ENCODE measurements at regions not wholly inside any gene's neighbourhood (a gene's known extent, or its start where the extent isn't known, plus 50 kb on each side); places are given as distances from the start of the nearest gene placed in this dataset.

- H3K4me2 ChIP-seq (ENCODE audit: low read depth, low read length, poor library complexity, severe bottlenecking) = no peak overlapping the region
- H3K9me3 ChIP-seq (ENCODE audit: insufficient read depth, low read depth, low read length) = no peaks in the 10 kb centered on the region
- H3F3A ChIP-seq (ENCODE audit: low read depth) = no peaks in the 10 kb centered on the region
- peaks cover 9% of the 10 kb centered on the region for H3K4me1 ChIP-seq (ENCODE audit: insufficient read depth, low read length, poor library complexity, severe bottlenecking)
- H3K4me3 ChIP-seq (ENCODE audit: low read length, poor library complexity, severe bottlenecking) = no peak overlapping the region
- H3K36me3 ChIP-seq (ENCODE audit: insufficient read depth, low read length) = no peaks in the 10 kb centered on the region
- no peaks in the 10 kb centered on the region for H3K79me2 ChIP-seq (ENCODE audit: insufficient read depth, low read length)
- no peak overlapping the region for H2AFZ ChIP-seq (ENCODE audit: low read length)
- TF ChIP-seq EZH2phosphoT487 (IDR thresholded peaks at IDR 0.05; ENCODE audit: borderline replicate concordance) (no peak), CTCF (conservative IDR thresholded peaks at IDR 0.05; ENCODE audit: low read length) (no peak)
- no peaks in the 10 kb centered on the region for H4K20me1 ChIP-seq (ENCODE audit: insufficient read depth, low read length, poor library complexity, severe bottlenecking)
- no peaks in the 10 kb centered on the region for H3K9me2 ChIP-seq (replicated peaks; ENCODE audit: low read depth, low read length)
- no peak overlapping the region for H3K9ac ChIP-seq (ENCODE audit: low read depth, low read length, poor library complexity, severe bottlenecking)
- H3K27me3 ChIP-seq (ENCODE audit: insufficient read depth, low read length, poor library complexity, severe bottlenecking) = no peaks in the 10 kb centered on the region
Measured at GRCh38 chr3:38916706-38917105, 100.7 kb upstream of the SCN10A start.

- Histone ChIP-seq H2AFZ (ENCODE audit: low read length) (no peak overlapping the region), H3K4me3 (ENCODE audit: low read length, poor library complexity, severe bottlenecking) (no peak overlapping the region), H3K4me2 (ENCODE audit: low read depth, low read length, poor library complexity, severe bottlenecking) (no peak overlapping the region), H3K27me3 (ENCODE audit: insufficient read depth, low read length, poor library complexity, severe bottlenecking) (no peaks in the 10 kb centered on the region), H3K9me3 (ENCODE audit: insufficient read depth, low read depth, low read length) (no peaks in the 10 kb centered on the region), H3K9me2 (replicated peaks; ENCODE audit: low read depth, low read length) (no peaks in the 10 kb centered on the region), H3K36me3 (ENCODE audit: insufficient read depth, low read length) (no peaks in the 10 kb centered on the region), H3K9ac (ENCODE audit: low read depth, low read length, poor library complexity, severe bottlenecking) (no peak overlapping the region), H3F3A (ENCODE audit: low read depth) (no peaks in the 10 kb centered on the region), H3K79me2 (ENCODE audit: insufficient read depth, low read length) (no peaks in the 10 kb centered on the region), H3K4me1 (ENCODE audit: insufficient read depth, low read length, poor library complexity, severe bottlenecking) (no peaks in the 10 kb centered on the region), H4K20me1 (ENCODE audit: insufficient read depth, low read length, poor library complexity, severe bottlenecking) (no peaks in the 10 kb centered on the region)
- TF ChIP-seq EZH2phosphoT487 (IDR thresholded peaks at IDR 0.05; ENCODE audit: borderline replicate concordance) (no peak), CTCF (conservative IDR thresholded peaks at IDR 0.05; ENCODE audit: low read length) (no peak)
Measured at GRCh38 chr3:38907426-38907825, 91.4 kb upstream of the SCN10A start.

- H4K20me1 ChIP-seq (ENCODE audit: insufficient read depth, low read length, poor library complexity, severe bottlenecking) = no peaks in the 10 kb centered on the region
- H3K27me3 ChIP-seq (ENCODE audit: insufficient read depth, low read length, poor library complexity, severe bottlenecking) = no peaks in the 10 kb centered on the region
- TF ChIP-seq CTCF (conservative IDR thresholded peaks at IDR 0.05; ENCODE audit: low read length) (no peak), EZH2phosphoT487 (IDR thresholded peaks at IDR 0.05; ENCODE audit: borderline replicate concordance) (no peak)
- no peak overlapping the region for H3K4me3 ChIP-seq (ENCODE audit: low read length, poor library complexity, severe bottlenecking)
- H3K36me3 ChIP-seq (ENCODE audit: insufficient read depth, low read length) = no peaks in the 10 kb centered on the region
- H3K4me2 ChIP-seq (ENCODE audit: low read depth, low read length, poor library complexity, severe bottlenecking) = no peak overlapping the region
- H3K9me3 ChIP-seq (ENCODE audit: insufficient read depth, low read depth, low read length) = no peaks in the 10 kb centered on the region; the same call in 1 of the 2 replicates
- H3K4me1 ChIP-seq (ENCODE audit: insufficient read depth, low read length, poor library complexity, severe bottlenecking) = no peaks in the 10 kb centered on the region
- no peak overlapping the region for H2AFZ ChIP-seq (ENCODE audit: low read length)
- H3K9ac ChIP-seq (ENCODE audit: low read depth, low read length, poor library complexity, severe bottlenecking) = no peak overlapping the region
- H3F3A ChIP-seq (ENCODE audit: low read depth) = no peaks in the 10 kb centered on the region
- H3K9me2 ChIP-seq (replicated peaks; ENCODE audit: low read depth, low read length) = no peaks in the 10 kb centered on the region
- H3K79me2 ChIP-seq (ENCODE audit: insufficient read depth, low read length) = no peaks in the 10 kb centered on the region
Measured at GRCh38 chr3:38890426-38890825, 74.4 kb upstream of the SCN10A start.

Data from Loucy (cell line).